A549 (cell line): ENCODE measurements at regions not wholly inside any gene's neighbourhood (a gene's known extent, or its start where the extent isn't known, plus 50 kb on each side); places are given as distances from the start of the nearest gene placed in this dataset.

Experiments
- ATAC-seq, 2 experiments: fragments of 200-7000 bp in 1 of 2; fragments of >200 bp in 1 of 2; cut with Nextera tagmentation in 1 of 2; cut with Tn5 transposase in 1 of 2; 3 replicates each; pipeline versions ENCODE4 v1.8.0 to v1.9.1; 2018 to 2020; ENCODE audit warnings: mild to moderate bottlenecking in 1 of 2, moderate library complexity in 1 of 2
- CTCF ChIA-PET: fragments of 300-600 bp; sonication (Branson Sonifier 250); formaldehyde crosslinking; extraction: SDS; loops from one replicate; lab custom pipeline; 2021; ENCODE audit warnings: antibody characterized with exemption, inconsistent platforms; lab: Yijun Ruan, JAX
- POLR2A ChIA-PET: fragments of 350-600 bp; formaldehyde crosslinking; extraction: SDS; loops from one replicate; lab custom pipeline; 2021; ENCODE audit warnings: antibody characterized with exemption, inconsistent platforms; lab: Yijun Ruan, JAX
- DNase-seq, 2 experiments: peaks; one replicate each; pipeline versions ENCODE4 v3.0.0 to v3.0.0-alpha.2; 2011 to 2016; ENCODE audit warnings: low read depth in 1 of 2, low spot score in 1 of 2
- FAIRE-seq: peaks from 2 replicates; lab custom pipeline; 2011; peaks lifted over from hg19 to GRCh38; lab: Jason Lieb, UNC
- H3K27ac ChIP-seq, 2 experiments: fragments of >200 bp; sonication (Bioruptor Twin); formaldehyde crosslinking; 3 replicates each; pipeline ENCODE4 v1.5.1; 2016 to 2017
- H3K4me1 ChIP-seq: fragments of >200 bp; sonication (Bioruptor Twin); formaldehyde crosslinking; 3 replicates; pipeline ENCODE4 v1.6.1; 2016
- H3K4me2 ChIP-seq: fragments of >200 bp; sonication (Bioruptor Twin); formaldehyde crosslinking; 3 replicates; pipeline ENCODE4 v1.6.1; 2016
- H3K4me3 ChIP-seq: fragments of >200 bp; sonication (Bioruptor Twin); formaldehyde crosslinking; 3 replicates; pipeline ENCODE4 v1.5.1; 2016
- H3K9me3 ChIP-seq: fragments of >200 bp; sonication (Bioruptor Twin); formaldehyde crosslinking; 3 replicates; pipeline ENCODE4 v1.6.1; 2016
- CEBPB ChIP-seq, 2 experiments: fragments of >200 bp in 1 of 2; sonication (Bioruptor Twin) in 1 of 2; formaldehyde crosslinking in 1 of 2; IDR thresholded peaks; 2 replicates each; pipeline ENCODE4 v1.6.1; 2012 to 2016
- CHD2 ChIP-seq: fragments of 150-350 bp; IDR thresholded peaks from 2 replicates; pipeline ENCODE4 v1.6.1; 2014; ENCODE audit warnings: low read length; ENCODE audit not compliant: partially characterized antibody
- EP300 ChIP-seq, 2 experiments: fragments of >200 bp; sonication (Bioruptor Twin); formaldehyde crosslinking; IDR thresholded peaks; 2 replicates in 1 of 2; 3 replicates in 1 of 2; pipeline ENCODE4 v1.6.1; 2016 to 2017
- ESRRA ChIP-seq: fragments of 150-350 bp; IDR thresholded peaks from 2 replicates; pipeline ENCODE4 v1.6.1; 2014; ENCODE audit warnings: mild to moderate bottlenecking, low read length, borderline replicate concordance
- FOSL2 ChIP-seq, 2 experiments: fragments of 450-650 bp in 1 of 2; fragments of >200 bp in 1 of 2; sonication (Bioruptor Twin) in 1 of 2; formaldehyde crosslinking; IDR thresholded peaks; 2 replicates each; pipeline versions ENCODE4 v1.5.0 to v1.6.1; 2016 to 2020; ENCODE audit warnings: mild to moderate bottlenecking in 1 of 2, moderate library complexity in 1 of 2
- FOXS1 ChIP-seq: fragments of 250-450 bp; sonication (Bioruptor Pico); IDR thresholded peaks from 2 replicates; pipeline ENCODE4 v1.5.0; 2020; ENCODE audit warnings: mild to moderate bottlenecking, moderate library complexity
- HMGXB4 ChIP-seq: fragments of 250-450 bp; sonication (Bioruptor Pico); IDR thresholded peaks from 2 replicates; pipeline ENCODE4 v1.5.0; 2021; ENCODE audit warnings: mild to moderate bottlenecking, moderate library complexity, borderline replicate concordance
- HOXB13 ChIP-seq: fragments of 250-450 bp; sonication (Bioruptor Pico); IDR thresholded peaks from 2 replicates; pipeline ENCODE4 v1.5.0; 2020; ENCODE audit warnings: low read depth, mild to moderate bottlenecking, moderate library complexity
- JUN ChIP-seq, 2 experiments: fragments of >200 bp; sonication (Bioruptor Twin); formaldehyde crosslinking; IDR thresholded peaks; 2 replicates in 1 of 2; 3 replicates in 1 of 2; pipeline ENCODE4 v1.6.1; 2016 to 2017
- MAFK ChIP-seq: fragments of 450-650 bp; IDR thresholded peaks from 2 replicates; pipeline ENCODE4 v1.6.1; 2014; ENCODE audit not compliant: partially characterized antibody
- WGBS: methylation state at CpG from one replicate; pipeline ENCODE4 v1.1.6; 2017; ENCODE audit errors: missing lambda C conversion rate; 5-methylcytosine and 5-hydroxymethylcytosine counted together
- TF ChIP-seq, protein P1 (sequence below): IDR thresholded peaks from 2 replicates; pipeline ENCODE4 v1.6.1; 2012
- TF ChIP-seq, protein P2 (sequence below): fragments of >200 bp; sonication (Bioruptor Twin); formaldehyde crosslinking; IDR thresholded peaks from 3 replicates; pipeline ENCODE4 v1.6.1; 2016

- DNase-seq (no peak), FAIRE-seq (no peak), ATAC-seq (no peak)
- ChIA-PET POLR2A (no interaction called here), CTCF (no interaction called here)
- WGBS, result 7% methylated on average over 5 of the region's 5 CpGs
- no peak overlapping the region for H3K4me2 ChIP-seq
- TF ChIP-seq FOSL2 (IDR thresholded peaks at IDR 0.05) (no peak), FOSL2 (CRISPR knock-in tag; IDR thresholded peaks at IDR 0.05) (no peak), CHD2 (no peak), HOXB13 (no peak)
- TF ChIP-seq, protein P1, sequence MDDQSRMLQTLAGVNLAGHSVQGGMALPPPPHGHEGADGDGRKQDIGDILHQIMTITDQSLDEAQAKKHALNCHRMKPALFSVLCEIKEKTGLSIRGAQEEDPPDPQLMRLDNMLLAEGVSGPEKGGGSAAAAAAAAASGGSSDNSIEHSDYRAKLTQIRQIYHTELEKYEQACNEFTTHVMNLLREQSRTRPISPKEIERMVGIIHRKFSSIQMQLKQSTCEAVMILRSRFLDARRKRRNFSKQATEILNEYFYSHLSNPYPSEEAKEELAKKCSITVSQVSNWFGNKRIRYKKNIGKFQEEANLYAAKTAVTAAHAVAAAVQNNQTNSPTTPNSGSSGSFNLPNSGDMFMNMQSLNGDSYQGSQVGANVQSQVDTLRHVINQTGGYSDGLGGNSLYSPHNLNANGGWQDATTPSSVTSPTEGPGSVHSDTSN, result no peak
- H3K27ac ChIP-seq, result no peak overlapping the region
- peaks cover 8% of the 10 kb centered on the region; the same call in 1 of the 3 replicates for H3K9me3 ChIP-seq
- no peak overlapping the region for H3K4me3 ChIP-seq
- no peaks in the 10 kb centered on the region for H3K4me1 ChIP-seq
These were observed 225.2 kb downstream of the GAS1 start for GRCh38 chr9:86721843-86722705.

- 6% methylated on average over 5 of the region's 5 CpGs for WGBS
These were observed 226.0 kb downstream of the GAS1 start for GRCh38 chr9:86721226-86721781.

DNA sequence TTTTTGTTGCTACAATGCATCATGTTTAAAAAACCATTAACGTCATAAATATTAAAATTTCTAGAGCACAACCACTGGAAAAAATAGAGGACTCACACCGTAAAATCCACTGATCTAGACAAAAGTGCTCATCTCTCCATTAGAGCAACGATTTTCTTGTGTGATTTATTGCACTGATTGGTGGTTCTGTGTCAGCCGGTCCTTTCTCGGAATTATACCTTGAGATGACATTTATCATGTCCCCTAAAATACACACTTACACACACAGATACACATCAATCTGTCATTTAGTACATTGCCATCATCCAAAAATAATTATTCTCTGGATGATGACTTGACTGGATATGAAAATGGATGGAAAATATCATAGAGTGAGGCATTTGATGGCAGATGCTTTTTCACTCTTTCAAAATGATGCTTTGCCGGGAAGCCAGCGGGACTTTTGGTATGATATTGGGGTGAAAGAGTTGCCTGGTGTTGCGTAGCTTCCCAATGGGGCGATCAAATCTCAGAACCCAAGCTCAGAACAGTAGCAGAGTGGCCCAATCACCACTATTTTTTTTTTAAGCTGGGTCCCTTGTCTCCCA is 226.6 kb downstream of the GAS1 start:
- DNase-seq, result no peak
- Histone ChIP-seq H3K4me2 (no peak overlapping the region), H3K9me3 (peaks cover 8% of the 10 kb centered on the region; the same call in 1 of the 3 replicates), H3K4me1 (no peaks in the 10 kb centered on the region), H3K27ac (no peak overlapping the region), H3K4me3 (no peak overlapping the region)
- CTCF ChIA-PET, result no interaction called here
- POLR2A ChIA-PET, result no interaction called here
- TF ChIP-seq HMGXB4 (CRISPR knock-in tag), result no peak
- FAIRE-seq, result no peak
- no peak for ATAC-seq
- 6% methylated on average over 9 of the region's 9 CpGs for WGBS

More at GRCh38 chr9:86721226-86721781, 226.0 kb downstream of the GAS1 start:
- Histone ChIP-seq H3K27ac (no peak overlapping the region), H3K4me1 (no peaks in the 10 kb centered on the region), H3K9me3 (peaks cover 8% of the 10 kb centered on the region; the same call in 1 of the 3 replicates), H3K4me3 (no peak overlapping the region), H3K4me2 (no peak overlapping the region)
- no peak for TF ChIP-seq MAFK
- TF ChIP-seq FOXS1 (CRISPR knock-in tag), result no peak
- TF ChIP-seq JUN (IDR thresholded peaks at IDR 0.05), result no peak
- ChIA-PET POLR2A (no interaction called here), CTCF (no interaction called here)
- no peak for FAIRE-seq
- no peak for DNase-seq
- no peak for ATAC-seq

DNA sequence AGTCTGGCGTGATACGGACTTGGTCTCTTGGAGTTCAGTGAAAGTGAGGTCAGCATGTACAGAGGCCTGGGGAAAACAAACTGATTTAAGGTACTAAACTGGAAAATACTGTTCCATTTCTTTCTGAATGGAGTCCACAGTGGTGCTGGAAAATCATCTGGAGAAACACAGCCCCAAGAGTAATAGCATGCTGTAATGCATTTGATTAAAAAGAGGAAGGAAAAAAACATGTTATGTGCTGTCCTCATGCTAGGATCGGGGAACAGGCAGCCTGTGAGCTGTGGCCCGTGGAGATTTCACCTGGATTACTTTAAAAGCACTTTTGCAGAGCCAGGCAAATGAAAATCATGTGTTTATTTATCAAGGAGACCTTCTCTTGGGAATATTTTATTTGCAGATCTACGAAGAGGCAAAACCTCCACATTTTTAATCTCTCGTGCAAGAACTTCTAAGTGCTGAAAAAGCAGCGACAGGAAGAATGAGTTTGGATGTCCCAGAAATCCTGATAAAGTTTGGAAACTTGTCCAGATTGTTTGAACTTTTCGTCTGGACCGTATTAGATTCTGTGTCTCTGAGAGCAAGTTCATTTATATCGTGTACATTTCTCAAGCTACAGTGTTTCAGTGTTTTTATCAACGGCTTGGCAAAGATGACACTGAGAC is 228.8 kb downstream of the GAS1 start:
- DNase-seq (no peak), FAIRE-seq (no peak), ATAC-seq (no peak)
- Histone ChIP-seq H3K9me3 (peaks cover 8% of the 10 kb centered on the region; the same call in 1 of the 3 replicates), H3K4me2 (no peak overlapping the region), H3K27ac (no peak overlapping the region), H3K4me3 (no peak overlapping the region), H3K4me1 (no peaks in the 10 kb centered on the region)
- ChIA-PET POLR2A (no interaction called here), CTCF (no interaction called here)
- 18% methylated on average over 11 of the region's 11 CpGs for WGBS
- TF ChIP-seq ESRRA (no peak), CEBPB (IDR thresholded peaks at IDR 0.05) (no peak), EP300 (IDR thresholded peaks at IDR 0.05) (no peak)
- TF ChIP-seq, protein P2, sequence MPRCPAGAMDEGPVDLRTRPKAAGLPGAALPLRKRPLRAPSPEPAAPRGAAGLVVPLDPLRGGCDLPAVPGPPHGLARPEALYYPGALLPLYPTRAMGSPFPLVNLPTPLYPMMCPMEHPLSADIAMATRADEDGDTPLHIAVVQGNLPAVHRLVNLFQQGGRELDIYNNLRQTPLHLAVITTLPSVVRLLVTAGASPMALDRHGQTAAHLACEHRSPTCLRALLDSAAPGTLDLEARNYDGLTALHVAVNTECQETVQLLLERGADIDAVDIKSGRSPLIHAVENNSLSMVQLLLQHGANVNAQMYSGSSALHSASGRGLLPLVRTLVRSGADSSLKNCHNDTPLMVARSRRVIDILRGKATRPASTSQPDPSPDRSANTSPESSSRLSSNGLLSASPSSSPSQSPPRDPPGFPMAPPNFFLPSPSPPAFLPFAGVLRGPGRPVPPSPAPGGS, result no peak
